ENCODE measurements at regions not wholly inside any gene's neighbourhood (a gene's known extent, or its start where the extent isn't known, plus 50 kb on each side); places are given as distances from the start of the nearest gene placed in this dataset.

GRCh38 chr1:22259551-22260282 is 116.8 kb upstream of the WNT4 start (continued):
- TF ChIP-seq ZBTB40 (IDR thresholded peaks at IDR 0.05), result peak; percentile 67
- TF ChIP-seq ZBTB40 (CRISPR knock-in tag; IDR thresholded peaks at IDR 0.05), result peak; percentile 97
- TF ChIP-seq FOSL2 (CRISPR knock-in tag; IDR thresholded peaks at IDR 0.05), result peak; percentile 32; the same call in 1 of the 2 replicates
- no peak for TF ChIP-seq TFDP1 (CRISPR knock-in tag; IDR thresholded peaks at IDR 0.05; ENCODE audit: borderline replicate concordance)
- TF ChIP-seq AGO2 (optimal IDR thresholded peaks at IDR 0.05; ENCODE audit: low read depth, low read length), result no peak
- no peak for TF ChIP-seq ZNF468 (CRISPR knock-in tag; IDR thresholded peaks at IDR 0.05)
- no peak for TF ChIP-seq SETDB1 (CRISPR knock-in tag; IDR thresholded peaks at IDR 0.05; ENCODE audit: borderline replicate concordance)
- no peak for TF ChIP-seq SNAI1 (CRISPR knock-in tag; IDR thresholded peaks at IDR 0.05; ENCODE audit: borderline replicate concordance)
- TF ChIP-seq ATF4 (CRISPR knock-in tag; IDR thresholded peaks at IDR 0.05), result no peak
- TF ChIP-seq ZFP36 (IDR thresholded peaks at IDR 0.05; ENCODE audit: borderline replicate concordance, low read depth, low read length, partially characterized antibody), result no peak
- peak; percentile 65 for TF ChIP-seq ZNF263 (CRISPR knock-in tag; IDR thresholded peaks at IDR 0.05)
- TF ChIP-seq STAT5B (CRISPR knock-in tag; IDR thresholded peaks at IDR 0.05), result no peak
- 0 out of 2 replicates have a peak, but pooled peaks have one; percentile 20 for TF ChIP-seq UBTF (CRISPR knock-in tag; IDR thresholded peaks at IDR 0.05)
- TF ChIP-seq ZNF607 (CRISPR knock-in tag; IDR thresholded peaks at IDR 0.05; ENCODE audit: borderline replicate concordance), result no peak
- TF ChIP-seq FOXP1 (IDR thresholded peaks at IDR 0.05), result no peak
- TF ChIP-seq FOXP1 (CRISPR knock-in tag; IDR thresholded peaks at IDR 0.05), result peak; percentile 38; the same call in 1 of the 2 replicates
- no peak for TF ChIP-seq DPF2 (CRISPR knock-in tag; IDR thresholded peaks at IDR 0.05; ENCODE audit: borderline replicate concordance, low read depth)

Measured in HepG2 (cell line).